NOMO-1 (cell line): ENCODE measurements at regions not wholly inside any gene's neighbourhood (a gene's known extent, or its start where the extent isn't known, plus 50 kb on each side); places are given as distances from the start of the nearest gene placed in this dataset.
A peak's percentile ranks its signal among the peaks of the same experiment; 100 is the strongest.

Source experiments
- DNase-seq, 2 experiments: peaks; one replicate each; lab custom pipeline; 2025; ENCODE audit not compliant: unreplicated experiment in 2 of 2; lab: John Stamatoyannopoulos, UW

DNA sequence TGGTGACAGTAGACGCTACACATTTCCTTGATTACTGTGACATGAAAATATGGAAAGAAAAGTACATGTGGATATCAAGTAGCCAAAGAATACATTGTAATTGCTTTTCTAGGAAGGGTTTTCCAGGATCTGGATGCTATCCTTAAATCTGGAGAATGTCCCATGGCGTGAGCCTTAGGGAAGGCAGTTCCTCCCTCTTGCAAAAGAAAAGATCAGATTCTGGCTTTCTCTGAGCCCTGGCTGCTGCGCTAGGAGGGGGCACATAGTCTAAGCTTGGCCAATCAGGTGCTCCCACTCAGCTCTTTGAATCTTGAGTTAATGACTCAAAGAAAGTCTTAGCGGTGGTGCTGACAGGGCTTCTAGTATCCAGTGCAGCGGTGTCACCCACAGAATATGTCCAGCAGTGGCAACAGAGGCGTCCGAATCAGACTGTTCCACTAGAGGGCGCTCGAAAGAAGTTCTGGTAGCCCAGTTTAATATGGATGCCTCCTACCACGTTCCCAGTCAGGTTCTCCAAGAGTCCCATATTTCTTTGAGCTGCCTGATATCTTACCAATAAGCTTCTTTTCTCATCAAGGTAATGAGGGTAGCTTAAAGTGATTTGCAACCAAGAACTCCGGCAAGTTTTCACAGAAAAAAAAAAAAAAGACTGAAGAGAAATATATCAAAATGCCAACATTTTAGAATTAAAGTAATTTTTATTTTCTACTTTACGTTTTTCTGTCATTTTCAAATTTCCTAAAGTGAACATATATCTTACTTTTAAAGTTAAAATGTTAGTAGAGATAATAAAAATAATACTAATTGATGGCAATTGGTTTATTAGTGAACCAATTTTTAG lies 213.4 kb upstream of the S100G start:
- DNase-seq, result peak; percentile 37 to 65

DNA sequence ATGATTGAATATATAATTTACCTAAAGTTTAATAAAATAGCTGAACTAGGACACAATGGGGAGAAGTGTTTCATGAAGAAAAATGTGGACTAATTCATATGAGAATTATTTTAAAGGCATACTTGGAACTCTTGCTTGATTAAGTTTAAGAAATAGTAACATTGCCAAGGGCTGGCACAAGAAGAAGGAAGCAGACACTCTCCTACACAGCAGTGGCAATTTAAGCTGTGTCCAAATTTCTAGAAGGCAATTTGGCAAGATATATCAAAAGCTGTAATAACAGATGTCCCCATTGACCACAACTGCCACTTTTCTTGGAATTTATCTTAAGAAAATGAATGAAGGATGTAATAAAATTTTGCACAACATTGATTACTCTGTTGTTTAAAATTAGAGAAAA lies 209.5 kb upstream of the S100G start:
- DNase-seq, result peak in 1 of 2 experiments; percentile 13

DNA sequence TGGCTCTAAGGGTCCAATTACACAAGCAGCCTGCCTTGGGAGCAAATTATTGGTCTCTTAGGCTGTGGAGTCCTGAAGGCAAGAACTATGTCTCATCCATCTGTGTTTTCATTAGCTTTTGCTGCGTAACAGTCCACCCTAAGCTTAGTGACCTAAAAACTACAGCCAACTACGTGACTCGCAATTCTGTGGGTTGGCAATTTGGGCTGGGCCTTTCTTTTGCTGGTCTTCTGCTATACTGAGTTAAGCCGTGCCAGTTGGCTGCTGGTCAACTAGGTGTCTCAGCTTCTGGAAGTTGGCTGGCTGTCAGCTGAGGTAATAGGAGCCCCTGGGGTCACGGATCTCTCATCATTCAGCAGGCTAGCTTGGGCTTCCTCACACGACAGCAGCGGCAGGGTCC lies 205.6 kb upstream of the S100G start:
- no peak for DNase-seq

DNA sequence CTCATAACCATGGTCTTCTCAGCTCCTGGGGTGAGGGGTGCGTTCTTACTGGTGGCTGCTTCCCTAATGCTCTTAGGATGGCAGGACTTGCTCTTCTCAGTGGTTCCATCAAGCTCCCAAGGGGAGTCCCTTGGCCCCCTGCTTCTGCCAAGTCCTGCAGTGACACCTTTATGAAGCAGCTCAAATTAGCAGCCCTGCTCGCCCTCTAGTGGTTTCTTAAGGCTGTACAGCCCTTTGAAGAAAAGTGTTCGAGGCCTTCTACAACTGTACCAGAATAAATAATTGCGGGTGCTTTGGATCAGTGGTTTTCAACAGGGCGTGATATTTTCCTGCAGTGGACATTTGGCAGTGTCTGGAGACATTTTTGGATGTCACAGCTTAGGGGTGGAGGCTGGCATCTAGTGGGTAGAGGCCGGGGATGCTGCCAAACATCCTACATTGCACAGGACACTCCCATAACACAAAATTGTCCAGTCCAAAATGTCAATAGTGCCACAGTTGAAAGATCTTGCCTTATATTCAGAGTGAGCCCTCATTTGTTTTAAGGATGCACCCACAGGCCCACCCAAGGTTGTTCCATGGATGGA lies 204.7 kb upstream of the S100G start:
- DNase-seq, result peak; percentile 12 to 56

DNA sequence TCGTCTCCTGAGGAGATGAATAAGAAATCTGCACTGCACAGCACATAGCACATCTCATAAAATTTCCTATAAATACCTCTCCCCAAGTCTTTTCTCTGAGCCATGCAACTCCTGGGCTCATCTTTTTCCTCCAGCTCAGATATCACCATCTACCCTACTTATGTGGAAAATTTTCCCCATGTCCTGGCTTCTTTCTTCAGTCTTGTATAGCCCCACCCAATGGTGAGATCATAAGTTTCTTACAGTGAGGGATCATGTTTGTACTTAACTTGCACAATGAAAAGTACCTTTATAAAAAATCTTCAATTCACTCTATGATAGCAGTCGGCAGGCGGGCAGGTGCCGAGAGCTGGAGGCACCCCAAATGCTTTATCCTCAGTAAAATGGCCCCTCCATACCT lies 198.6 kb upstream of the S100G start:
- no peak for DNase-seq

DNA sequence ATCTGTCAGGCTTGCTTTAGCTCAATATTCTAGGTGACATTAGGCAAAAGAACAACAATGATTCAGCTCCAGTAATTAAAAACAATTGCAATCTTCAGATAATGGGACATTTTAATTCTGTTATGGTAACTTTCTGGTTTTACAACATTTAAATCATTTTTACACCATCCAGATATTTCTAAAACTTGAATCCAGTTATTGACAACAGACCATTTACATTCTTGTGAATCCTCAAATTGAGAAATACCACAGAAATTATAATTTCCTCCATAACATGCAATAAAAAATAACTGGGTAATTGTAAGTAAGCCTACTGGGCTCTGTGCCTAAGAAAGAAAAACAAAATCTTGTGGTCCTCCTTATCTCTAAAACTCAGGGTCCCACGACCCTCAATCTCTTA lies 195.0 kb upstream of the S100G start:
- DNase-seq, result no peak

DNA sequence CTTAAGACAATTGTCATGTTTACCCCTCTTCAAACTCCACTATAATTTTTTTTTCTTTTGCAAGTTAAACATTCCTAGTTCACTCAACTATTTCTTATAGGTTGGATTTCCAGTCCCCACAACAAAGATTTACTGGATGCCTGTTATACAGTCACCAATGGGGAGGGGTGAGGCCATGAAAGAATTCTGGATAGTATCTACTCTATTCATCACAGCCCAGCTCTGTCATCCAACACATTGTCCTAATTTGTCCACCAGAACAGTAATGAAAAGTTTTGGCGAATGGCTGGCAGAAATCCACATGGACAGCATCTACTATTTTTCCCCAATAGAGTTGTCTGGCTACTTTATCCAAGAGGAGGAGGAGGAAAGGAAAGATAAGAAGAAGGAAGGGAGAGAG lies 192.7 kb upstream of the S100G start:
- DNase-seq, result no peak

DNA sequence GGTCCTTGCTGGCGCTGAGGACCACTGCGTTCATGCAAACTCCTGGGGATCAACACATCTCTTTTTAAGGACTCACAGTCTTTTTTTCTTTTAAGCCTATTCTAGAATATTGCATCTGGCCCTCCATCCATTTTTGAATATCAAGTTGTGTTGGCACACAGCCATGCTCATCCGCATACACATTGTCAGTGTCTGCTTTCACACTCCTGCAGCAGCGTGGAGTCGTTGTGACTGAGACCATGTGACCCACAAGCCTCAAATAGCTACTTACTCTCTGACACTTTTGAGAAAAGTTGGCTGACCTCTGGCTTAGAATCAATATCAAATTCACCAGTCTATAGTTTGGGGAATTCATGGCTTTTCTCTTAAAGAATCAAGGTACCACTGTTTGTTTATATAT lies 191.8 kb upstream of the S100G start:
- DNase-seq, result no peak

DNA sequence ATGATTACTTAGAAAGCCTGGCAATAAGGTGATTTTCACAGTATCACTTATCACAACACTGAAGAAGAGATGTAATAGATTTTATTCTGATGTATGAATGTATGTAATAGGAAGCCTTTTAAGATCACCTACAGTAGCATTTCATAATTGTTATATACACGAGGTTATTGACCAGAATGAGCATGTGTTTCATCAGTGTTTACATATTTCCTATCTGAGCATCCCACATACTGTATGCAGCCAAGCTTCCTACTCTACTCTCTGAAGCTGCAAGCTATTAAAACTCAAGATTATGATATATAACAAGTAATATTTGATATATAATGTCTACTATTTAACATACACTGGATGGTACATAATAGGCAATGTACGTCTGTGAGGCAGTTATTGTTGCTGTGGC lies 190.9 kb upstream of the S100G start:
- DNase-seq, result no peak

DNA sequence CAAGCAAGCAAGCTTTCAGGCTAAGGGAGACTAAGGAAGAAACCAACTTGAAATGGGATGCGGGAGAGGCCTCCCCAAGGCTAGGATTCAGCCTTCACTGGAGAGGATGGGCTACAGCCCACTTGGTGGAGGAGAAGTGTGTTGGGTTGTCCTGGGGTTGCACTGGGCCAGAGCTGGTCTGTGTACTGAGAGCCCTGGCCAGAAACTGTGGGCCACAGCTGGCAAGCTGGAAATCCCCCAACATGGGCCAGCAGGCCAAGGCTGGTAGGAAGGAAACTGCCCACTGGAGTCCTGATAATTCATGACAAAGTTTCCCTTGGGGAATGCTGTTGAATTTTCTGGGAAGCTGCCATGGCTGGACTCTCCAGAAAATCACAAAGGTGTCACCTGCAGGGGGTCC lies 188.0 kb upstream of the S100G start:
- no peak for DNase-seq

DNA sequence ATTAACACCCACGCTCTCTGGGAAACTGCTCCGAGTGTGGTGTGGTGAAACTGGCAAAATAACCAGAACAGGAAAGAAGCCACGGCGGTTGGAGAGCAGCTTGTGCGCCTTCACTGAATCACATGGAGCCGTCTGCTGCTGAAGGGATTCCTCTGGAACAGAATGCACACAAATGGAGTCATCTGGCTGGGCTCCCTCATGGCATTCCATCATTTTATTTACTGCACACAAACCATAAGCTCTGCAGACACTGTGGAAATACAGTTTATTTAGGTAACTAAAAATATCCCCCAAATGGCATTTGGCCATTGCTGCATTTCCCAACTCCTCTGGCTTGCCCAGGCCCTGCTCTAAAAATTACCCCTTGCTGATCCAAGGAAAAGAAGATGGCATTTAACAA lies 187.0 kb upstream of the S100G start:
- no peak for DNase-seq

DNA sequence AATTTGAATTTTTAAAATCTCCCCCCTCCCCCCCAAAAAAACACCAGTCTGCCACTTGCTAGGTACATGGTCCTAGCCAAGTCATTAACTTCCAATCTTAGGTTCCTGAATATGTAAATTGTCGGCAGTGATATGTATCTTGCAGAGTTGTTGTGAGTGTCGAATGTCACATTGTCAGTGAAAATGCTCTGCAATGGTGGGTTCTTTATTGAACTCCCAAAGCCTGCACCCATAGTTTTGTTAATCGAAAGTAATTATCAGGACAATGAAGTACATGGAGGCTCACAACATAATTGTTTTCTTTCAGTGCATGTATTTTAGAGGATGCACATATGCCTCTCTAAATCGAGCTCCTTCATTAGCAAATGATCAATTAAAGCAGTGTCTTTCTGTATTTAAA lies 185.6 kb upstream of the S100G start:
- DNase-seq, result no peak

DNA sequence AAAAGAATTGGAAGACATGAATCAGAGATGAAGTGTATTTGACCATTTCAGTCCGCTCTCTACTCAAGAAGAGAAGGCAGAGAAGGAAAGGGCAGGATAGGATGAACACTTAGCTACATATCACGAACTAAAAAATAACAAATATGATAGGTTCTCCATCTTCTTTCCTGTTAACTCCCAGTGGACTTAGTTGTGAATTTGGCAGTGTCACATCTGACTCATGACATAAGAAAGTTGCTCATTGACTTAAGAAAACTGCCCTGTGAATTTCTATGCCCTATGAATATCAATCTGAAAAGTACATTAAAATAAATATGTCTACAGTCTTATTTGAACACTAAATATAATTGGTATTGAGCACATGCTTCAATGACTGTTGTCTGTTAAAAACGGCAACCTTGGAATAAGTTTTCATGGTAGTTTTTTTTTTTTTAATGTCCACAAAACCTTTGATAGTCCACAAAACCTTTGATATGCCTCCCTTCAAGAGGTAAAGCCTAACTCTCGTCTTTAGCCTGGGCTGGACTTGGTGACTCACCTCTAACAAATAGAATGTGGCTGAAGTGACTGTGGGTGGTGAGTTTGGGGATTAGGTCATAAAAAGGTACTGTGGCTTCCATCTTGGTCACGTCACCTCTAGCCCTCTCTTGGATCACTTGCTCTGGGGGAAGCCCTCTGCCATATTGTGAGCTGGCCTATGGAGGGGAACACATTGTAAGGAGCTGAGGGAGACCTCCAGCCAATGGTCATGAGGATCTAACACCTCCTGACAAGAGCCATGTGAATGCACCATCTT lies 184.7 kb upstream of the S100G start:
- no peak for DNase-seq

DNA sequence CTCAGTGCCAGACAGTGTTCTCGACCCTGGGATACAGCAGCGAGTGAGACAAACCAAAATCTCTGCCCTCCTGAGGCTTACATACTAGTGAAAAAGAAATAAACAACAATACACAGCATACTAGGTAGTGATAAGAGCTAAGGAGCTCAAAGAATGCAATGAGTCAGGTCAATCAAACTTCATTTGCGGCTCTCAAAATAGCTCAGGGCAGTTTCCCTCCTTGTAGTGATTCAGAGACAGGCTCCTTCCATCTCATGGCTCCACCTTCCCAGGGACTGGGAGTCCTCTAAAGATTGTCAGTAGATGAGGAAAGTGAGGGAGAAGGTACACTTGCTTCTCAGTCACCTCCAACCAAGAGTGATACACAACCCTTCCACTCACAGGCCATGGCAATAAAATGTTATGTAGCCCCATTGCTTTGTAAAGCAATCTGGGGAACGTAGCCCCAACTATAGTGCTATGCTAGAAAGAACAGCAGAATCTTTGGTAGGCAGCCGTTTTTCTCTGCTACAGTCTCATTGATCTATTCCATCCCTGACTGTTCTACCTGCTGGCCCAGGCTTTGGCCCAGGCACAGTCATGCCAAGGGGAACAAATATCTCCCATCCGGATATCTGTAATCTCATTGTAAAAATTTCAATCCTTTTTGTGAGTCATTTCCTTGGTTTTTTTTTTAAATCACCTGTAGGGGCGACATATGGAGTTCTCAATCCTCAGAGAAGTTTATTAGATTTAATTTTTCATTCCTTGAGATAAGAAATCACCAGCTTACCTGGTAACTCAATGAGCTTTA lies 183.1 kb upstream of the S100G start:
- no peak for DNase-seq

DNA sequence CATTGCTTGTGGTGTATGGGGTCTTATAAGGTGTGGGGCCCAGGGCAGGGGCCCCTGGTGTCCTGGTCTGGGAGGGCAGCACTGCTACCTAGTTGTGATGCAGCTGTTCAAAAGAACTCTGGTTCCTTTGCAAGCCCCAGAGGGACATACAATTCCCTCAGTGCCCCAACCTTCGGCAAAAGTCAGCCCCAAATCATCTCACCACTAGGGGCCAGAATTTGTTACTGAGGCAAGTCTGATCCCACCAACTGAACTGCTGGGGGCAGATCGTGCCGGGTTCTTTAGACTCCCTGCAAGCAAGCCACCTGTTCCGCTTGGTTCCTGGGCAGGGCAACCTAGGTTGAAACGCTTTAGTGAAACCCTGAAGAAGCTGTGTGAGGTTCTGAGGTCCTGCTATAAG lies 180.1 kb upstream of the S100G start:
- DNase-seq, result peak; percentile 36 to 41

DNA sequence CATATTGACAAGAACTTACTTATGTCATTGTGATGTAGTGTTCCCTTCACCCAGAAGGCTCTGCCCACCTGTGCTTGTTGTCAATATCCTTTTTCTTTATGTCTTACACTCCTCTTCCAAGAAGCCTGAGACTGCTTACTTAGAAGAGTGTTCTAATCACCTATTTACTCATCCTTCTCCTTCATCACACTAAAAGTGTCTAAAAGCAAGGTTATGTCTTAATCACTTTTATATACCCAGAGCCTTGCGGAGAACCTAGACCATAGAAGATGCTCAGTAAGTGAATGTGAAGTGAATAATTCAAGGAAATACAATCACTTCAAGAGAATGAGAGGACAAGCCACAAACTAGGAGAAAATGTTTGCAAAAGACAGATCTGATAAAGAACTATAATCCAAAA lies 177.6 kb upstream of the S100G start:
- no peak for DNase-seq

DNA sequence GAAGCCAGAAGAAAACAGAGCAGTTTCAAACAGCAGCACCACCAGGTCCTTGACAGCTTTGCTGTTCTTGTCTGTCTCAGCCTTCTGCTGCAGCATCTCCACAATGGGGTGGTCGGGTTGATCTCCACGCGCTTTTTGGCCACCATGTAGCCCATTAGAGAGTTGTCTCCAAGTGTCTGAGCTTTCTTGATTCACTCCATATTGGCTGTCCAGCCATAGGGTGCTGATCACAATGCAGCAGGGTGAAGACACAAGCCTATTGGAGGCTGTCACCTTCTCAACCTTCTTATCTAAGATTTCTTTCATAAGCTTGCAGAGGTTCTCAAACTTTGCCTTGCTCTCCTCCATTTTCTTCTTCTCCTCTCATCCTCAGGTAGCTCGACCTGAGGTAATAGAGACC lies 175.4 kb upstream of the S100G start:
- DNase-seq, result no peak

DNA sequence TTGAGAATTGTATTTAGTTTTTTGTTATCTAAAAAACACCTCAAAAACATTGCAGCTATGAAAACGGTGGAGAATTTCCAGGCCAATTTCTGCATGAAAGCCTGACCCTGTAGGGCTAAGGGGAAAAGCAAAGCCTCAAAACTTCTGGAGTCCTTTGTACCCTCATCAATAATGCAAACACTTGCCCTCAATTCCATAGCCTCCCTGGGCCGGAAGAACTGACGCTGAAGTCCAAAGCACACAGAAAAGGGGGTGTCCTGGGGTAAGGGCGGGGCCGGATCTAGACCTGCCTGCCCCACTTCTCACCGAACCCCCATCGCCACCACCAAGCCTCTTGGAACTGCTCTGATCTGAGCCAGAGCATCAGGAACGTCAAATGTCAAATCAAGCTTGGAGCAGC lies 173.9 kb upstream of the S100G start:
- no peak for DNase-seq

DNA sequence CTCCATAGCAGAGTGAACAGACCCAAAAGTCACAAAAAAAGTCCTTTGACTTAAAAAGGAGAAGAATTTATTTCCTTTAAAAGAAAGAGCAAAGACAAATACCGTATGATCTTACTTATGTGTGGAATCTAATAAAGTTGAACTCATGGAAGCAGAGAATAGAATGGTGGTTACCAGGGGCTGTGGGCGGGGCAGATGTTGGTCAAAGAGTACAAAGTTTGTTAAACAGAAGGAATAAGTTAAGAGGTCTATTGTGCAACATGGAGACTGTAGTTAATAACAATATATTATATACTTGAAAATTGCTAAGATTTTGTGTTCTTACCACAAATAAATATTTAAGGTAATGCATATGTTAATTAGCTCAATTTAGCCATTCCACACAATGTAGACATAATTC lies 173.3 kb upstream of the S100G start:
- DNase-seq, result no peak

DNA sequence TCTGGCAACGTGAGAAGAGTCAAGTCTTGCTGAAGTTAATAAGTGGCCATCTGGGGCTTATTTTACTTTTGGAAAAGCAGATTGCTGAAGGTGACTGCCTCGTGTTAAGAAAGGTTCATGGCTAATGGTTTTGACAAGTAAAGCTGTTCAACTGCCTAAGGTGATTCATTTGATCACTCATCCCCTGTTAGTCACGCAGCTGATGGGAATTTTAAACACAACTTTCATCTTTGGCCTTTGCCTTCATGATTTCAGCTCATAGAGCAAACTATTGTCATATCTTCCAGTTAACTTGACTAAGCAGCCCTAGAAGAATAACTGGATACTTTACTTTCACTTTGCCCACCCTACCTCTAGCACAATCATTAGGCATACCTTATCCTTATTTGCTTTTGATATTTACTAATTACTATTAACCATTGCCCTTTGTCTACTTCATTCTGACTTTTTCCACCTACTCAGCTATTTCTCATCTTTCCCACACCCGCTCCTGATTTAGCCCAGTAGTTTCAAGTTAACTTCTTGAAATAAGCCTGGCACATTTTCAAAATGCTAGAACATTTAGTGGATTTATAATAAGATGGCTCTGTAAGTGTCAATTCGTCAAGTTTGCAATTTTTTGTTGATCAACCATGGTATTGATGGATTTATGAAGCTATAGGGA lies 170.6 kb upstream of the S100G start:
- no peak for DNase-seq

DNA sequence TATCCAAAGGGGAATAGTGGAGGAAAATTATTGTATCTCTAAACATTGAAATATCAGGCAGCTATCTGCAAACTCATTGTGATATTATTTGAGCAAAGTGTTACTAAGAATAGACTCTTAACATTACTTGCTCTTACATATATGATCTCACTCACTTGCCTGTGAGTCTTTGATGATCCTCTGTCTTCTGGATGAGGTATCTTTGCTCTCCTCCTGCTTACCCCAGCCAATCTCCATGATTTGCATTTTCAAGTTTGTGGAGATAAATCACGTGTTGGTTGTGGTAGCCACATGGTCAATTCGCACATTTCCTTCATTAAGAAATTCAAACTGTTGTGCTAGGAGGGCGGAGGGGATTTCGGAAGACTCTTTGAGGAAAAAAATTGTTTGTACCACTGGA lies 169.9 kb upstream of the S100G start:
- no peak for DNase-seq
